Duodenal mucosa (tissue), 2 donors: ENCODE measurements at regions not wholly inside any gene's neighbourhood (a gene's known extent, or its start where the extent isn't known, plus 50 kb on each side); places are given as distances from the start of the nearest gene placed in this dataset.

Source experiments
- H3K27ac ChIP-seq: one replicate; pipeline ENCODE4 v1.7.0; 2013; ENCODE audit warnings: low read depth, low read length
- H3K27me3 ChIP-seq, 2 donors: one replicate each; pipeline ENCODE4 v1.7.0; 2013; ENCODE audit warnings: low read length in 2 of 2, control low read depth in 1 of 2; ENCODE audit not compliant: insufficient read depth in 2 of 2, control insufficient read depth in 1 of 2
- H3K36me3 ChIP-seq, 2 donors: one replicate each; pipeline ENCODE4 v1.7.0; 2013; ENCODE audit warnings: low read length in 2 of 2, control low read depth in 1 of 2; ENCODE audit not compliant: insufficient read depth in 2 of 2, control insufficient read depth in 1 of 2
- H3K4me1 ChIP-seq, 2 donors: one replicate each; pipeline ENCODE4 v1.7.0; 2013; ENCODE audit warnings: low read length in 2 of 2, control low read depth in 1 of 2; ENCODE audit not compliant: insufficient read depth in 2 of 2, control insufficient read depth in 1 of 2
- H3K4me3 ChIP-seq, 2 donors: one replicate each; pipeline ENCODE4 v1.7.0; 2013; ENCODE audit warnings: low read length in 2 of 2, low read depth in 1 of 2
- H3K9ac ChIP-seq, 2 donors: one replicate each; pipeline ENCODE4 v1.7.0; 2013; ENCODE audit warnings: low read length in 2 of 2, low read depth in 1 of 2
- H3K9me3 ChIP-seq, 2 donors: one replicate each; pipeline ENCODE4 v1.7.0; 2013; ENCODE audit warnings: low read length in 2 of 2, control low read depth in 1 of 2; ENCODE audit not compliant: control insufficient read depth in 1 of 2

DNA sequence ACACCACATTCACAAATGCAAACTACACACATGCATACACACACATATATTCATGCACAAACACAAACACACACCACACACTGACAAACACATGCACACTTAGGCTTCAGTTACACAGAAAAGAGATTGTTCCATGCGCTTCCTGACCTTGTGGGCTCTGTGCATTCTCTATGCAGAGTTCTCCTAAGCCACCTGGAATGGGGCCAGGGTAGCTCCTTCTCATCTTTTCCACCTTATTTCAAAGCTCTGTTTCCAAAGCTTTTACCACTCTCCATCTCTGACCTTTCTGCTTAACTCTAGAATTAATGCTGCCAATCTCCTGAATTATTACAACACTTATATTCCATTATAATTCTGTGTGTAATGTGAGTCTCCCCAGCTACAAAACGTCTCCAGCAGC lies 522.3 kb upstream of the MYT1L start:
- Histone ChIP-seq H3K36me3 (no peaks in the 10 kb centered on the region), H3K9me3 (no peaks in the 10 kb centered on the region), H3K9ac (no peak overlapping the region), H3K27me3 (no peaks in the 10 kb centered on the region), H3K4me1 (no peaks in the 10 kb centered on the region), H3K4me3 (no peak overlapping the region), H3K27ac (no peak overlapping the region)

GRCh38 chr2:2851806-2852777 lies 521.0 kb upstream of the MYT1L start:
- H3K4me1 ChIP-seq, result peaks cover 0 to 6% of the 10 kb centered on the region in 2 donors

DNA sequence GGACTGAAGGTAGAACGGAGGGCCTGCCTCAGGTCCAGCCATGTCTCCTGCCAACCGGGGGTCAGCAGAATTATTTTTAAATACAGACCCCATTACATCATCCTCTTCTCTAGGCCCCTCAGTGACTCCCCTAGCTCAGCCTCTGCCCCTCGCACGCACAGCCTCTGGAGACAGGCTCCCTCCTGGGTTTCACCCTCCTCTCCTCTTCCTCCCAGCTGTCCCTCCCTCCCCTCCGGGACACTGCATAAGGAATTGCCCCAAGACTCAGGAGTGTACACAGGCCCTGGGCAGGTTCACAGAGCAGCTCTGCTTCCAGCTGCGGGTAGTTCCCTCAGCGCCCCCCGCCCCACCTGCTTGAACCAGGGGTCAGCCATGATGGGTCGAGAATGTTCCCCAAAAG lies 520.2 kb upstream of the MYT1L start:
- Histone ChIP-seq H3K4me3 (no peak overlapping the region), H3K36me3 (no peaks in the 10 kb centered on the region), H3K4me1 (peaks cover 0 to 12% of the 10 kb centered on the region in 2 donors), H3K27me3 (no peaks in the 10 kb centered on the region), H3K9me3 (no peaks in the 10 kb centered on the region), H3K27ac (no peak overlapping the region), H3K9ac (no peak overlapping the region)

More at GRCh38 chr2:2851806-2852777, 521.0 kb upstream of the MYT1L start:
- H3K9ac ChIP-seq, result no peak overlapping the region
- no peak overlapping the region for H3K27ac ChIP-seq
- no peaks in the 10 kb centered on the region for H3K36me3 ChIP-seq
- H3K4me3 ChIP-seq, result no peak overlapping the region
- H3K27me3 ChIP-seq, result no peaks in the 10 kb centered on the region
- H3K9me3 ChIP-seq, result no peaks in the 10 kb centered on the region

GRCh38 chr2:2850859-2851258 lies 519.8 kb upstream of the MYT1L start:
- no peaks in the 10 kb centered on the region for H3K27me3 ChIP-seq
- H3K9me3 ChIP-seq, result no peaks in the 10 kb centered on the region
- H3K27ac ChIP-seq, result no peak overlapping the region
- no peak overlapping the region for H3K4me3 ChIP-seq
- no peaks in the 10 kb centered on the region for H3K36me3 ChIP-seq
- peaks cover 0 to 12% of the 10 kb centered on the region in 2 donors for H3K4me1 ChIP-seq
- no peak overlapping the region for H3K9ac ChIP-seq

- Histone ChIP-seq H3K9me3 (no peaks in the 10 kb centered on the region), H3K4me1 (peaks cover 0 to 12% of the 10 kb centered on the region in 2 donors)
Measured at GRCh38 chr2:2850218-2850755, 519.2 kb upstream of the MYT1L start.

GRCh38 chr2:2849464-2850217 lies 518.6 kb upstream of the MYT1L start:
- H3K9me3 ChIP-seq, result no peaks in the 10 kb centered on the region
- peaks cover 0 to 2% of the 10 kb centered on the region in 2 donors for H3K27me3 ChIP-seq
- H3K9ac ChIP-seq, result no peak overlapping the region
- no peak overlapping the region for H3K4me3 ChIP-seq
- peaks cover 0 to 12% of the 10 kb centered on the region in 2 donors for H3K4me1 ChIP-seq
- H3K36me3 ChIP-seq, result no peaks in the 10 kb centered on the region
- no peak overlapping the region for H3K27ac ChIP-seq

More at GRCh38 chr2:2850218-2850755, 519.2 kb upstream of the MYT1L start:
- H3K27ac ChIP-seq, result no peak overlapping the region
- H3K4me3 ChIP-seq, result no peak overlapping the region
- H3K36me3 ChIP-seq, result no peaks in the 10 kb centered on the region
- no peak overlapping the region for H3K9ac ChIP-seq
- H3K27me3 ChIP-seq, result peaks cover 0 to under 1% of the 10 kb centered on the region in 2 donors

DNA sequence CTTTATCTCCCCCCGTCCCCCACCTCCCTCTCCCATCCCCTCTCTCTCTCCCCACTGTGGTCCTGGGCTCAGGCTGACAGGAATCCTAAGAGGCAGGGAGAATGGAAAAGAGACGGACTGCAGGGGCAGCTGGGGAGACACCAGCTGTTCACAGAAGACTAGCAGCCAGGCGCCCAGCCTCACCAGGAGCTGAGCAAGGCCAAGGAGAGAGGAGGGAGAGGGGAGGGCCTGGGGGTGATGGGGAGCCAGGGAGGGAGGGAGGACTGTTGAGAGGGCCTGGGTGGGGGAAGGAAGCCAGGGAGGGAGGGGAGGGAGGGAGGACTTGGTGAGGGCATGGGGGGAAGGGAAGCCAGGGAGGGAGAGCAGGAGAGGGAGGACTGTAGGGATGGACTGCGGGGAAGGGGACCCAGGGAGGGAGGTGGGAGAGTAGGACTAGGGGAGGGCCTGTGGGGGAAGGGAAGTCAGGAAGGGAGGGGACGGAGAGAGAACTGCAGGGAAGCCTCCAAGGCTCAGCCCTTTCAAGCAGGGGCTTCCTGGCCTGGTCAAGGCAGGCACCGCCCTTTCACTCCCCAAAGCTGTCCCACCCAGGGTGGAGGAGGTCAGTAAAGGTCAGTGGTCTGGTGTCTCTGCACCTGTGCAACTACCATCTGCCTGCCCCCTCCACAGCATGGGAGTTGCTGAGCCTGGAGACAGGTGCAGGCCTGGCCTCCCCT lies 517.7 kb upstream of the MYT1L start:
- peaks cover 0 to 2% of the 10 kb centered on the region in 2 donors for H3K27me3 ChIP-seq
- H3K4me1 ChIP-seq, result peaks cover 0 to 12% of the 10 kb centered on the region in 2 donors
- no peak overlapping the region for H3K27ac ChIP-seq
- H3K36me3 ChIP-seq, result no peaks in the 10 kb centered on the region
- H3K9ac ChIP-seq, result no peak overlapping the region
- H3K9me3 ChIP-seq, result no peaks in the 10 kb centered on the region
- H3K4me3 ChIP-seq, result no peak overlapping the region

- Histone ChIP-seq H3K9me3 (no peaks in the 10 kb centered on the region), H3K9ac (no peak overlapping the region), H3K4me1 (peaks cover 0 to 12% of the 10 kb centered on the region in 2 donors), H3K27me3 (peaks cover 0 to 2% of the 10 kb centered on the region in 2 donors), H3K36me3 (no peaks in the 10 kb centered on the region), H3K27ac (no peak overlapping the region), H3K4me3 (no peak overlapping the region)
Measured at GRCh38 chr2:2848198-2848597, 517.1 kb upstream of the MYT1L start.

GRCh38 chr2:2847209-2847676 lies 516.2 kb upstream of the MYT1L start:
- H3K4me3 ChIP-seq, result no peak overlapping the region
- H3K4me1 ChIP-seq, result peaks cover 0 to 12% of the 10 kb centered on the region in 2 donors
- H3K9ac ChIP-seq, result no peak overlapping the region
- H3K36me3 ChIP-seq, result no peaks in the 10 kb centered on the region
- H3K27me3 ChIP-seq, result peaks cover 0 to 2% of the 10 kb centered on the region in 2 donors
- no peak overlapping the region for H3K27ac ChIP-seq
- no peaks in the 10 kb centered on the region for H3K9me3 ChIP-seq
